ENCODE measurements at regions not wholly inside any gene's neighbourhood (a gene's known extent, or its start where the extent isn't known, plus 50 kb on each side); places are given as distances from the start of the nearest gene placed in this dataset.
"Not testable (repeated sequence)": the region's sequence is repeated elsewhere in the genome, so short reads cannot be mapped to it uniquely, and the experiment has no call there.

- Mint-ChIP-seq H3K9me3 (peaks cover 0 to 6% (median 0%) of the 10 kb centered on the region in 6 donors), H3K4me3 (no peak overlapping the region), H3K27me3 (ENCODE audit: low read depth in 3 of 3) (peaks cover 0 to 3% (median 2%) of the 10 kb centered on the region in 3 donors), H3K27ac (no peak overlapping the region), H3K36me3 (no peaks in the 10 kb centered on the region), H3K4me1 (no peaks in the 10 kb centered on the region)
- no peak for DNase-seq
Observed at GRCh38 chr7:97401398-97401797, 283.9 kb downstream of the SDHAF3 start.

- no peak overlapping the region for H3K27ac Mint-ChIP-seq
- DNase-seq = no peak
- H3K4me1 Mint-ChIP-seq = no peaks in the 10 kb centered on the region
- peaks cover 0 to 3% (median 2%) of the 10 kb centered on the region in 3 donors for H3K27me3 Mint-ChIP-seq (ENCODE audit: low read depth in 3 of 3)
- no peaks in the 10 kb centered on the region for H3K36me3 Mint-ChIP-seq
- H3K4me3 Mint-ChIP-seq = no peak overlapping the region
- peaks cover 0 to 11% (median 0%) of the 10 kb centered on the region in 6 donors for H3K9me3 Mint-ChIP-seq
Observed at GRCh38 chr7:97405835-97406234, 288.3 kb downstream of the SDHAF3 start.

GRCh38 chr7:97407106-97407505, 289.6 kb downstream of the SDHAF3 start:
- no peak for DNase-seq
- Mint-ChIP-seq H3K36me3 (no peaks in the 10 kb centered on the region), H3K4me1 (no peaks in the 10 kb centered on the region), H3K4me3 (no peak overlapping the region), H3K9me3 (peaks cover 0 to 11% (median 0%) of the 10 kb centered on the region in 6 donors), H3K27ac (no peak overlapping the region), H3K27me3 (ENCODE audit: low read depth in 3 of 3) (peaks cover 0 to 3% (median 2%) of the 10 kb centered on the region in 3 donors)

- no peak overlapping the region for H3K4me3 Mint-ChIP-seq
- no peaks in the 10 kb centered on the region for H3K4me1 Mint-ChIP-seq
- DNase-seq = no peak
- no peaks in the 10 kb centered on the region for H3K27me3 Mint-ChIP-seq (ENCODE audit: low read depth in 3 of 3)
- no peak overlapping the region for H3K27ac Mint-ChIP-seq
- H3K9me3 Mint-ChIP-seq = peaks cover 0 to 6% (median 0%) of the 10 kb centered on the region in 6 donors
- no peaks in the 10 kb centered on the region for H3K36me3 Mint-ChIP-seq
Observed at GRCh38 chr7:97409346-97409745, 291.8 kb downstream of the SDHAF3 start.

- Mint-ChIP-seq H3K27me3 (ENCODE audit: low read depth in 3 of 3) (peaks cover 0 to 2% (median 0%) of the 10 kb centered on the region in 3 donors), H3K36me3 (no peaks in the 10 kb centered on the region), H3K4me1 (no peaks in the 10 kb centered on the region), H3K9me3 (peaks cover 0 to 11% (median 3%) of the 10 kb centered on the region in 6 donors), H3K4me3 (no peak overlapping the region), H3K27ac (no peak overlapping the region)
- no peak for DNase-seq
Observed at GRCh38 chr7:97418312-97418711, 300.8 kb downstream of the SDHAF3 start.

GRCh38 chr7:97419898-97420297, 302.4 kb downstream of the SDHAF3 start:
- Mint-ChIP-seq H3K27ac (no peak overlapping the region), H3K9me3 (peaks cover 0 to 18% (median 3%) of the 10 kb centered on the region in 6 donors), H3K4me1 (no peaks in the 10 kb centered on the region)

GRCh38 chr7:97421307-97421930, 303.9 kb downstream of the SDHAF3 start:
- H3K9me3 Mint-ChIP-seq = peaks cover 0 to 21% (median 3%) of the 10 kb centered on the region in 6 donors
- H3K36me3 Mint-ChIP-seq = no peaks in the 10 kb centered on the region
- no peak overlapping the region for H3K4me3 Mint-ChIP-seq
- H3K4me1 Mint-ChIP-seq = no peaks in the 10 kb centered on the region
- H3K27ac Mint-ChIP-seq = no peak overlapping the region
- no peak for DNase-seq
- H3K27me3 Mint-ChIP-seq (ENCODE audit: low read depth in 3 of 3) = peaks cover 0 to 2% (median 2%) of the 10 kb centered on the region in 3 donors

More at GRCh38 chr7:97419898-97420297, 302.4 kb downstream of the SDHAF3 start:
- no peak overlapping the region for H3K4me3 Mint-ChIP-seq
- no peaks in the 10 kb centered on the region for H3K36me3 Mint-ChIP-seq
- peaks cover 0 to 2% (median 2%) of the 10 kb centered on the region in 3 donors for H3K27me3 Mint-ChIP-seq (ENCODE audit: low read depth in 3 of 3)
- no peak for DNase-seq

- H3K4me1 Mint-ChIP-seq = no peaks in the 10 kb centered on the region
- H3K27me3 Mint-ChIP-seq (ENCODE audit: low read depth in 3 of 3) = peaks cover 0 to 2% (median 2%) of the 10 kb centered on the region in 3 donors
- H3K9me3 Mint-ChIP-seq = peaks cover 0 to 19% (median 3%) of the 10 kb centered on the region in 6 donors
- H3K4me3 Mint-ChIP-seq = no peak overlapping the region
- DNase-seq = no peak
- no peak overlapping the region for H3K27ac Mint-ChIP-seq
- H3K36me3 Mint-ChIP-seq = no peaks in the 10 kb centered on the region
Observed at GRCh38 chr7:97422046-97422445, 304.5 kb downstream of the SDHAF3 start.

GRCh38 chr7:97430006-97430405, 301.9 kb upstream of the TAC1 start:
- Mint-ChIP-seq H3K36me3 (no peaks in the 10 kb centered on the region), H3K27me3 (ENCODE audit: low read depth in 3 of 3) (no peaks in the 10 kb centered on the region), H3K27ac (no peak overlapping the region), H3K9me3 (peaks cover 0 to 9% (median 1%) of the 10 kb centered on the region in 6 donors), H3K4me1 (no peaks in the 10 kb centered on the region), H3K4me3 (no peak overlapping the region)
- DNase-seq = no peak

- H3K36me3 Mint-ChIP-seq = no peaks in the 10 kb centered on the region
- DNase-seq = no peak
- no peaks in the 10 kb centered on the region for H3K27me3 Mint-ChIP-seq (ENCODE audit: low read depth in 3 of 3)
- no peak overlapping the region for H3K27ac Mint-ChIP-seq
- no peak overlapping the region for H3K4me3 Mint-ChIP-seq
- H3K9me3 Mint-ChIP-seq = peaks cover 13 to 54% (median 24%) of the 10 kb centered on the region in 6 donors
- H3K4me1 Mint-ChIP-seq = no peaks in the 10 kb centered on the region
Observed at GRCh38 chr7:97439637-97440214, 292.2 kb upstream of the TAC1 start.

- Mint-ChIP-seq H3K27me3 (ENCODE audit: low read depth in 3 of 3) (peaks cover 0 to 2% (median 0%) of the 10 kb centered on the region in 3 donors), H3K4me3 (no peak overlapping the region), H3K9me3 (peaks cover 2 to 39% (median 14%) of the 10 kb centered on the region in 6 donors), H3K27ac (no peak overlapping the region), H3K36me3 (no peaks in the 10 kb centered on the region), H3K4me1 (no peaks in the 10 kb centered on the region)
- DNase-seq = no peak
Observed at GRCh38 chr7:97446361-97446760, 285.5 kb upstream of the TAC1 start.

GRCh38 chr7:97449448-97449847, 282.4 kb upstream of the TAC1 start:
- not testable (repeated sequence) for DNase-seq; H3K27me3 Mint-ChIP-seq (ENCODE audit: low read depth in 3 of 3); H3K36me3 Mint-ChIP-seq; H3K4me1 Mint-ChIP-seq; H3K27ac Mint-ChIP-seq; H3K4me3 Mint-ChIP-seq
- peaks cover 4 to 26% (median 13%) of the 10 kb centered on the region in 6 donors for H3K9me3 Mint-ChIP-seq

GRCh38 chr7:97450516-97450915, 281.4 kb upstream of the TAC1 start:
- H3K4me3 Mint-ChIP-seq = no peak overlapping the region
- no peak overlapping the region for H3K27ac Mint-ChIP-seq
- H3K9me3 Mint-ChIP-seq = peaks cover 4 to 23% (median 18%) of the 10 kb centered on the region in 6 donors
- no peaks in the 10 kb centered on the region for H3K4me1 Mint-ChIP-seq
- peaks cover 0 to 3% (median 0%) of the 10 kb centered on the region in 3 donors for H3K36me3 Mint-ChIP-seq
- no peak for DNase-seq
- H3K27me3 Mint-ChIP-seq (ENCODE audit: low read depth in 3 of 3) = peaks cover 2 to 3% (median 2%) of the 10 kb centered on the region in 3 donors

- no peak overlapping the region for H3K27ac Mint-ChIP-seq
- peaks cover 2 to 36% (median 16%) of the 10 kb centered on the region in 6 donors for H3K9me3 Mint-ChIP-seq
- no peak for DNase-seq
- peaks cover 0 to 3% (median 0%) of the 10 kb centered on the region in 3 donors for H3K36me3 Mint-ChIP-seq
- no peak overlapping the region for H3K4me3 Mint-ChIP-seq
- H3K4me1 Mint-ChIP-seq = no peaks in the 10 kb centered on the region
- H3K27me3 Mint-ChIP-seq (ENCODE audit: low read depth in 3 of 3) = peaks cover 2 to 3% (median 2%) of the 10 kb centered on the region in 3 donors
Observed at GRCh38 chr7:97454636-97455035, 277.2 kb upstream of the TAC1 start.
